T-helper 2 cell treated with Interferon-gamma antibody and Interleukin-4, amounts not matched to agents 100 ng/mL and 5 ng/mL, for 36 hours (primary cell): ENCODE measurements at regions not wholly inside any gene's neighbourhood (a gene's known extent, or its start where the extent isn't known, plus 50 kb on each side); places are given as distances from the start of the nearest gene placed in this dataset.
"Not testable (repeated sequence)": the region's sequence is repeated elsewhere in the genome, so short reads cannot be mapped to it uniquely, and the experiment has no call there.

Source experiments
- intact Hi-C: fragments of 100-400 bp; cut with micrococcal nuclease; formaldehyde crosslinking; loops from one replicate; pipeline ENCODE4 v1.15.1; 2023

GRCh38 chr5:12661617-12662370 lies 757.5 kb upstream of the CTNND2 start:
- intact Hi-C loops: no loop called here

- intact Hi-C loops: not testable (repeated sequence)
Measured at GRCh38 chr5:12660279-12661107, 756.2 kb upstream of the CTNND2 start.

GRCh38 chr5:12659686-12660085 lies 755.4 kb upstream of the CTNND2 start:
- intact Hi-C loops: no loop called here

GRCh38 chr5:12658871-12659446 lies 754.7 kb upstream of the CTNND2 start:
- intact Hi-C loops: no loop called here

GRCh38 chr5:12657914-12658474 lies 753.7 kb upstream of the CTNND2 start:
- intact Hi-C loops: not testable (repeated sequence)

- intact Hi-C loops: no loop called here
Measured at GRCh38 chr5:12655675-12656074, 751.4 kb upstream of the CTNND2 start.

GRCh38 chr5:12652201-12652600 lies 748.0 kb upstream of the CTNND2 start:
- intact Hi-C loops: no loop called here

- intact Hi-C loops: no loop called here
Measured at GRCh38 chr5:12648558-12648957, 744.3 kb upstream of the CTNND2 start.

GRCh38 chr5:12647613-12648012 lies 743.4 kb upstream of the CTNND2 start:
- intact Hi-C loops: no loop called here

- intact Hi-C loops: no loop called here
Measured at GRCh38 chr5:12645582-12645981, 741.3 kb upstream of the CTNND2 start.

- intact Hi-C loops: no loop called here
Measured at GRCh38 chr5:12636209-12636608, 732.0 kb upstream of the CTNND2 start.

- intact Hi-C loops: no loop called here
Measured at GRCh38 chr5:12626556-12626955, 722.3 kb upstream of the CTNND2 start.

GRCh38 chr5:12625667-12626263 lies 721.5 kb upstream of the CTNND2 start:
- intact Hi-C loops: no loop called here

- intact Hi-C loops: no loop called here
Measured at GRCh38 chr5:12624776-12625560, 720.7 kb upstream of the CTNND2 start.

- intact Hi-C loops: no loop called here
Measured at GRCh38 chr5:12623408-12623807, 719.2 kb upstream of the CTNND2 start.

GRCh38 chr5:12616093-12616492 lies 711.8 kb upstream of the CTNND2 start:
- intact Hi-C loops: no loop called here

GRCh38 chr5:12615141-12615820 lies 711.0 kb upstream of the CTNND2 start:
- intact Hi-C loops: no loop called here

- intact Hi-C loops: no loop called here
Measured at GRCh38 chr5:12614608-12615007, 710.4 kb upstream of the CTNND2 start.

- intact Hi-C loops: no loop called here
Measured at GRCh38 chr5:12611132-12611531, 706.9 kb upstream of the CTNND2 start.

- intact Hi-C loops: not testable (repeated sequence)
Measured at GRCh38 chr5:12607817-12608216, 703.6 kb upstream of the CTNND2 start.
